Epithelial cell of esophagus (primary cell): ENCODE measurements at regions not wholly inside any gene's neighbourhood (a gene's known extent, or its start where the extent isn't known, plus 50 kb on each side); places are given as distances from the start of the nearest gene placed in this dataset.
A peak's percentile ranks its signal among the peaks of the same experiment; 100 is the strongest.

Experiments used
- DNase-seq: peaks from one replicate; pipeline ENCODE4 v3.0.0; 2010; ENCODE audit warnings: low read depth
- H3K4me3 ChIP-seq: 2 replicates; pipeline ENCODE4 v1.5.1; 2011; ENCODE audit warnings: mild to moderate bottlenecking, low read length, control low read depth
- TF ChIP-seq, protein P1 (sequence below): IDR thresholded peaks from 2 replicates; pipeline ENCODE4 v1.5.1; 2011; ENCODE audit warnings: low read depth, mild to moderate bottlenecking, low read length, control low read depth, inconsistent platforms; ENCODE audit not compliant: insufficient read depth; ENCODE audit errors: missing control alignments

DNA sequence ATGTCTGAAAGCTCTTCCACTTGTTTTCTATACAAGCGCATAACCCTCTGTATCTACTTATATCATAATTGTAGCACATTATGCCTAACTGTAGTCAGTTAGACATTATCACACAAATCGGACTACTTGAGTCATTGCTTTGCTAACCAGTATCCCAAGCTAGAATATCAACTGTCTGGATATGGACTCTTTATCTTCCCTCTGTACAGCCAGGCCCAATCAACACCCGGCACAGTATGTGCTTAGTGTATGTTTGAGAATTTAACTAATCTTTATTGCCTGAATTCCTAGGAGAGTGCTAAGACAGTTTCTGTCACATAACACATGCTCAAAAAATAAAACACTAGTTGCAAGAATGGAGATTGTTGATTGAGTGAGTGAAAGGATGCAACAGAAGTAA is 211.2 kb downstream of the ARL4A start:
- TF ChIP-seq, protein P1, sequence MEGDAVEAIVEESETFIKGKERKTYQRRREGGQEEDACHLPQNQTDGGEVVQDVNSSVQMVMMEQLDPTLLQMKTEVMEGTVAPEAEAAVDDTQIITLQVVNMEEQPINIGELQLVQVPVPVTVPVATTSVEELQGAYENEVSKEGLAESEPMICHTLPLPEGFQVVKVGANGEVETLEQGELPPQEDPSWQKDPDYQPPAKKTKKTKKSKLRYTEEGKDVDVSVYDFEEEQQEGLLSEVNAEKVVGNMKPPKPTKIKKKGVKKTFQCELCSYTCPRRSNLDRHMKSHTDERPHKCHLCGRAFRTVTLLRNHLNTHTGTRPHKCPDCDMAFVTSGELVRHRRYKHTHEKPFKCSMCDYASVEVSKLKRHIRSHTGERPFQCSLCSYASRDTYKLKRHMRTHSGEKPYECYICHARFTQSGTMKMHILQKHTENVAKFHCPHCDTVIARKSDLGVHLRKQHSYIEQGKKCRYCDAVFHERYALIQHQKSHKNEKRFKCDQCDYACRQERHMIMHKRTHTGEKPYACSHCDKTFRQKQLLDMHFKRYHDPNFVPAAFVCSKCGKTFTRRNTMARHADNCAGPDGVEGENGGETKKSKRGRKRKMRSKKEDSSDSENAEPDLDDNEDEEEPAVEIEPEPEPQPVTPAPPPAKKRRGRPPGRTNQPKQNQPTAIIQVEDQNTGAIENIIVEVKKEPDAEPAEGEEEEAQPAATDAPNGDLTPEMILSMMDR: no peak
- DNase-seq: no peak
- H3K4me3 ChIP-seq: no peak overlapping the region

DNA sequence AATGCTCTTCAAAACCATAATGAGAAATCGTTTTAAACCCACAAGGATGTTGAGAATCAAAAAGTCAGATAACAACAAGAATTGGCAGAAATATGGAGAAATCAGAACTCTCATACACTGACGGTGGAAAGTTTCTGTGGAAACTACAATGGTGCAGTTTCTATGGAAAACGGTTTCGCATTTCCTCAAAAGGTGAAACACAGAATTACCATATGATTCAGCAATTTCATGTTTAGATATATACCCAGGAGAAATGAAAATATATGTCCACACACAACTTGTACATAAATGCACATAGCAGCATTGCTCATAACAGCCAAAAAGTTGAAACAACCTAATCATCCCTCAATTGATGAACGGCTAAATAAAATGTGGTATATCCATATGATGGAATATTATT is 218.2 kb downstream of the ARL4A start:
- no peak overlapping the region for H3K4me3 ChIP-seq
- TF ChIP-seq, protein P1: no peak
- no peak for DNase-seq

DNA sequence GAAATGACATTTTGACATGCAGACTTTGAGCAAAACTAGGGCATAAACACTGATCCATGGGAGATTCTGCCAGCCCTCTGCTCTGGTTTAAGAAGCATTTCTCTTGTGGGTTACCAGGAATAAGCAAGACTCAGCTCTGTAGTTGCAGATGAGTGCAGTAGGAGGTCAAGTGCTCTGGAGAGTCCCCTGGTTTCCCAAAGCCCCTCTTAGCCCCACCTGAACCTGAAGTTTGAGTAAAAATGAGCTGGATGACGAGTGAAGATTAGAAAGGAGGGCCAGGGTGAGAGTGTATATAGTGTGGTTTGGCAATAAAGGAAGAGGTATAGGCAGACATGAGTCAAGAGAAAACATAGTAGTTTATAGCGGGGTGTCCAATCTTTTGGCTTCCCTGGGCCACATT is 220.3 kb downstream of the ARL4A start:
- DNase-seq: no peak
- TF ChIP-seq, protein P1: no peak
- H3K4me3 ChIP-seq: no peak overlapping the region

DNA sequence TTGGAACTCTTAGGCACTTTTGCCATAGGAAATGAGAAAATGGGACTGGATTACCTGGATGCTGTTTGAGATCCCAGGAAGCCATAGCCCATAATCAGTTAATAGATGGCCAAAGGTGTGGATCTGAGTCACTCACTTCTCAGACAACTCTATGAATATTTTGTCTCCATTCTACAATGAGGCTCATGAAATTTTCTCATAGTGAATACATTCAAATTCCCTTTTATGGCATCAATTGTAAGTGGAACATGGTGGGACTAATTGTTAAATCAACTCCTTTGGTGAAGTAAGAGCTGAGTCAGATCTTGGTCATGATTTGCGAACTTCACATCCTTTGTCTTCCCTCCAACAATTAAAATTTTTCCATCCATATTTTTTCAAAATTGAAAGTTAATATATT is 222.1 kb downstream of the ARL4A start:
- TF ChIP-seq, protein P1: no peak
- DNase-seq: peak; percentile 70
- H3K4me3 ChIP-seq: no peak overlapping the region

DNA sequence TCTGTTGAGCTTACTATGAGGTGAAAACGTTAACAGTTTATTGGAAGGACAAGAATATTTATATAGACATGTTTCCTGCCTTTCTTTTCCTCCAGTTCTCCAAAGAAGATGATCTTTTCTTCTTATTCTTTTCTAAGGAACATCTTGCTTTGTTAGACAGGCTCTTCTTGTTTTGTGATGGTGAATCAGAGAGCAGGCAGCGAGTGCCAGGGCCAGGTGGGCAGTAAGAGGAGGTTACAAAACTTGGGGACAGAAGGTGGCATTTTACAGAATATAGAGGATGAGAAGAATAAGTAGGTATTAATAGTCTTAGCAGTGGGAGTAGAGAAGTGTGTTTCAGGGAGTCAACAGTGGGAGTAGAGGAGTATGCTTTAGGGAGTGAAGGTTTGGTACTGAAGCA is 223.6 kb downstream of the ARL4A start:
- TF ChIP-seq, protein P1: no peak
- peak; percentile 57 for DNase-seq
- H3K4me3 ChIP-seq: no peak overlapping the region

DNA sequence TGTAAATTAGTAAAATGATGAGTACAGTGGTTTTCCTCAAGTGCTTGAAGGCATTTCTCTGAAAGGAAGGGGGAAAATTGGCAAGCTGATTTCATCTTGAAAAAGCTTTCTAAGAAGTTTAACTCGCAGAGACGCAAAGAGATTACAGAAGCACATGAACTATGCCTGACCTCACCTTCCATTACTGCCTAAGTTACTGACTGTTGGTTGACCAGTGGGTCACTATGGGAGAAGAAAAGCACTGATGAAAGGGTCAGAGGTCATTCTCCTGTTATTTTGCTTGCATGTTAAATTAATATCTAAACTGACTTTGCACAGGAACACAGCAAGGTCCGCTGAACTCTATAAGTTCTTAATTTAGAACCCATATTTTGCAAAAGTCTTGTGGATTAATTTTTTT is 225.6 kb downstream of the ARL4A start:
- TF ChIP-seq, protein P1: no peak
- H3K4me3 ChIP-seq: no peak overlapping the region
- no peak for DNase-seq

DNA sequence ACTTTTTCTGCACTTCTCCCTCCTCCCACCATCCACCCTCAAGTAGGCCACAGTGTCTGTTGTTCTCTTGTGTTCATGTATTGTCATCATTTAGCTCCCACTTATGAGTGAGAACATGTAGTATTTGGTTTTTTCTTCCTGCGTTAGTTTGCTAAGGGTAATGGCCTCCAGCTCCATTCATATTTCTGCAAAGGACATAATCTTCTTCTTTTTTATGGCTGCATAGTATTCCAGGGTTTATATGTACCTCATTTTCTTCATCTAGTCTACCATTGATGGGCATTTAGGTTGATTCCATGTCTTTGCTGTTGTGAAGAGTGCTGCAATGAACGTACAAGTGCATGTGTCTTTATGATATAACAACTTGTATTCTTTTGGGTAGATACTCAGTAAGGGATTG is 230.4 kb downstream of the ARL4A start:
- TF ChIP-seq, protein P1: no peak
- no peak for DNase-seq
- H3K4me3 ChIP-seq: no peak overlapping the region
